ENCODE measurements at regions not wholly inside any gene's neighbourhood (a gene's known extent, or its start where the extent isn't known, plus 50 kb on each side); places are given as distances from the start of the nearest gene placed in this dataset.

GRCh38 chr5:98455665-98456064, 317.8 kb upstream of the RGMB start:
- no peaks in the 10 kb centered on the region for H3K4me1 Mint-ChIP-seq (ENCODE audit: low read depth, unreplicated experiment)
- no TSS peak for BruUV-seq (replicated peaks)
- H3K36me3 Mint-ChIP-seq (ENCODE audit: insufficient read depth, unreplicated experiment), result no peaks in the 10 kb centered on the region
- CTCF ChIA-PET, result interaction anchor here (1.3 to 1.8 kb wide), 3 partner anchors 313 to 316 kb away, joined by 5 to 12 read pairs (median 7); no protein-coding TSS in a partner anchor
- intact Hi-C loops (cut with micrococcal nuclease; ENCODE audit: unreplicated experiment), result loop anchor here (2.0 kb wide), 1 partner anchor 313 kb away; no protein-coding TSS in a partner anchor
- no peaks in the 10 kb centered on the region for H3K27me3 Mint-ChIP-seq (ENCODE audit: unreplicated experiment)
- TF ChIP-seq, protein P1, sequence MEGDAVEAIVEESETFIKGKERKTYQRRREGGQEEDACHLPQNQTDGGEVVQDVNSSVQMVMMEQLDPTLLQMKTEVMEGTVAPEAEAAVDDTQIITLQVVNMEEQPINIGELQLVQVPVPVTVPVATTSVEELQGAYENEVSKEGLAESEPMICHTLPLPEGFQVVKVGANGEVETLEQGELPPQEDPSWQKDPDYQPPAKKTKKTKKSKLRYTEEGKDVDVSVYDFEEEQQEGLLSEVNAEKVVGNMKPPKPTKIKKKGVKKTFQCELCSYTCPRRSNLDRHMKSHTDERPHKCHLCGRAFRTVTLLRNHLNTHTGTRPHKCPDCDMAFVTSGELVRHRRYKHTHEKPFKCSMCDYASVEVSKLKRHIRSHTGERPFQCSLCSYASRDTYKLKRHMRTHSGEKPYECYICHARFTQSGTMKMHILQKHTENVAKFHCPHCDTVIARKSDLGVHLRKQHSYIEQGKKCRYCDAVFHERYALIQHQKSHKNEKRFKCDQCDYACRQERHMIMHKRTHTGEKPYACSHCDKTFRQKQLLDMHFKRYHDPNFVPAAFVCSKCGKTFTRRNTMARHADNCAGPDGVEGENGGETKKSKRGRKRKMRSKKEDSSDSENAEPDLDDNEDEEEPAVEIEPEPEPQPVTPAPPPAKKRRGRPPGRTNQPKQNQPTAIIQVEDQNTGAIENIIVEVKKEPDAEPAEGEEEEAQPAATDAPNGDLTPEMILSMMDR (IDR thresholded peaks at IDR 0.05; ENCODE audit: unreplicated experiment), result no peak
- DNase-seq, result no peak
- H3K4me3 Mint-ChIP-seq (ENCODE audit: low read depth, unreplicated experiment), result no peak overlapping the region
- H3K27ac Mint-ChIP-seq (ENCODE audit: unreplicated experiment), result no peak overlapping the region
- no peaks in the 10 kb centered on the region for H3K9me3 Mint-ChIP-seq (ENCODE audit: low read depth, unreplicated experiment)

DNA sequence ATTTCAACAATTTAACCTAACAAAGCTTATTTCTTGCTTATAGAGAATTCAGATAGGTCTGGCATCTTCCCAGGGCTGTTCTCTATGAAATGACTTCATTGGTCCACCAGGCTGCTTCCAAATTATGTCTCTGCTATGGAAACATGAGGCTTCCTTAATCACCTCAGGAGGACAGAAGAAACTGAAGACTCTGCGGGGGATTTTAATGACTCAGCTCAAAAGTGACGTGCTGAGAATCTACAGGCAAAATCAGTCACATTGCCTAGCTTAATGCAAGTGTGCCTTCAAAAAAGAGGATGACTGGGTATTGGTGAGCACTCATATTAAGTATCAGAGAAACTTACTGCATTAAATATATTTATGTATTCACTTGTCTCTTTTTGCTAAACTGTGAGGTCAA, 315.5 kb upstream of the RGMB start:
- Mint-ChIP-seq H3K4me1 (ENCODE audit: low read depth, unreplicated experiment) (no peaks in the 10 kb centered on the region), H3K27ac (ENCODE audit: unreplicated experiment) (no peak overlapping the region), H3K27me3 (ENCODE audit: unreplicated experiment) (no peaks in the 10 kb centered on the region), H3K36me3 (ENCODE audit: insufficient read depth, unreplicated experiment) (no peaks in the 10 kb centered on the region), H3K4me3 (ENCODE audit: low read depth, unreplicated experiment) (no peak overlapping the region), H3K9me3 (ENCODE audit: low read depth, unreplicated experiment) (no peaks in the 10 kb centered on the region)
- TF ChIP-seq, protein P1 (IDR thresholded peaks at IDR 0.05; ENCODE audit: unreplicated experiment), result no peak
- intact Hi-C loops (cut with micrococcal nuclease; ENCODE audit: unreplicated experiment), result no loop called here
- no peak for DNase-seq
- no TSS peak for BruUV-seq (replicated peaks)
- CTCF ChIA-PET, result no interaction called here

GRCh38 chr5:98458726-98459125, 314.7 kb upstream of the RGMB start:
- Mint-ChIP-seq H3K36me3 (ENCODE audit: insufficient read depth, unreplicated experiment) (no peaks in the 10 kb centered on the region), H3K27ac (ENCODE audit: unreplicated experiment) (no peak overlapping the region), H3K27me3 (ENCODE audit: unreplicated experiment) (no peaks in the 10 kb centered on the region), H3K4me1 (ENCODE audit: low read depth, unreplicated experiment) (no peaks in the 10 kb centered on the region), H3K4me3 (ENCODE audit: low read depth, unreplicated experiment) (no peak overlapping the region), H3K9me3 (ENCODE audit: low read depth, unreplicated experiment) (no peaks in the 10 kb centered on the region)
- no peak for DNase-seq
- intact Hi-C loops (cut with micrococcal nuclease; ENCODE audit: unreplicated experiment), result no loop called here
- CTCF ChIA-PET, result no interaction called here
- BruUV-seq (replicated peaks), result no TSS peak
- TF ChIP-seq, protein P1 (IDR thresholded peaks at IDR 0.05; ENCODE audit: unreplicated experiment), result no peak

- Mint-ChIP-seq H3K27me3 (ENCODE audit: unreplicated experiment) (no peaks in the 10 kb centered on the region), H3K9me3 (ENCODE audit: low read depth, unreplicated experiment) (no peaks in the 10 kb centered on the region), H3K4me3 (ENCODE audit: low read depth, unreplicated experiment) (no peak overlapping the region), H3K27ac (ENCODE audit: unreplicated experiment) (no peak overlapping the region), H3K36me3 (ENCODE audit: insufficient read depth, unreplicated experiment) (no peaks in the 10 kb centered on the region), H3K4me1 (ENCODE audit: low read depth, unreplicated experiment) (no peaks in the 10 kb centered on the region)
- DNase-seq, result no peak
- CTCF ChIA-PET, result no interaction called here
- no TSS peak for BruUV-seq (replicated peaks)
- TF ChIP-seq, protein P1 (IDR thresholded peaks at IDR 0.05; ENCODE audit: unreplicated experiment), result no peak
- intact Hi-C loops (cut with micrococcal nuclease; ENCODE audit: unreplicated experiment), result no loop called here
Observed at GRCh38 chr5:98460536-98460935, 312.9 kb upstream of the RGMB start.
